ENCODE measurements at regions not wholly inside any gene's neighbourhood (a gene's known extent, or its start where the extent isn't known, plus 50 kb on each side); places are given as distances from the start of the nearest gene placed in this dataset.

DNA sequence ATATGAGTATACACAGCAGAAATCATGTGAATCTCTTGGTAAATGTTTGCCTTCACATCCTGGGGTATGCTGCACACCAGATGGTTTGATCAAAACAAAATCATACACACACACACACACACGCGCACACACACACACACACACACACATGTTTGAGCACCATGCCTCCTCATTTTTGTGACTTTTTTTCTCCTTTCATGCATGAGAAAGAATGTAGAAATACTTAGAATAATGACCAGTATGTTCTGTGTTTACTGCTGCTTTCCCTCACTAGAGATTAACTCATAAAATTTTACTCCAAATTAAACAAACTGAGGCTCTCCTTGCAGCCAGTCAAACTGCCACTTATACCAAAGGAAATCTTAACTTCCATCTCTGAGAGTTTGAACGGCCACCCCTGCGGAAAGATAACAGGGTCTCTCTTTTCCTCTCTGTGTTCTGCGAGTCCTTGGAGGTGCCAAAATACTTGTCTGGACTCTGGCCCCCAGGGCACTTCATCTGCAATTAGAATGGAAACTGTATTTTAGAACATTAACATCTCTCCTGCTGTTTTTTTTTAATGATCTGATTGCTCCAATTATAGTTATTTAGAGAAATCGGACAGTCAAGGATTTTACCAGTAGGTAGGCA is 320.8 kb upstream of the NFE2L3 start:
- peaks cover 32% of the 10 kb centered on the region for H3K27me3 ChIP-seq (ENCODE audit: insufficient read depth, low read length)
- CTCF ChIA-PET, result interaction anchor here (1.3 kb wide), 1 partner anchor 12 kb away, joined by 3 read pairs; no protein-coding TSS in a partner anchor
- TF ChIP-seq RAD21 (IDR thresholded peaks at IDR 0.05; ENCODE audit: low read depth) (no peak), SIN3A (IDR thresholded peaks at IDR 0.05; ENCODE audit: low read depth) (no peak), FOSL1 (IDR thresholded peaks at IDR 0.05; ENCODE audit: low read depth) (no peak), CEBPB (IDR thresholded peaks at IDR 0.05; ENCODE audit: low read depth) (no peak), SP1 (IDR thresholded peaks at IDR 0.05; ENCODE audit: low read depth) (no peak)
- TF ChIP-seq, protein P1, sequence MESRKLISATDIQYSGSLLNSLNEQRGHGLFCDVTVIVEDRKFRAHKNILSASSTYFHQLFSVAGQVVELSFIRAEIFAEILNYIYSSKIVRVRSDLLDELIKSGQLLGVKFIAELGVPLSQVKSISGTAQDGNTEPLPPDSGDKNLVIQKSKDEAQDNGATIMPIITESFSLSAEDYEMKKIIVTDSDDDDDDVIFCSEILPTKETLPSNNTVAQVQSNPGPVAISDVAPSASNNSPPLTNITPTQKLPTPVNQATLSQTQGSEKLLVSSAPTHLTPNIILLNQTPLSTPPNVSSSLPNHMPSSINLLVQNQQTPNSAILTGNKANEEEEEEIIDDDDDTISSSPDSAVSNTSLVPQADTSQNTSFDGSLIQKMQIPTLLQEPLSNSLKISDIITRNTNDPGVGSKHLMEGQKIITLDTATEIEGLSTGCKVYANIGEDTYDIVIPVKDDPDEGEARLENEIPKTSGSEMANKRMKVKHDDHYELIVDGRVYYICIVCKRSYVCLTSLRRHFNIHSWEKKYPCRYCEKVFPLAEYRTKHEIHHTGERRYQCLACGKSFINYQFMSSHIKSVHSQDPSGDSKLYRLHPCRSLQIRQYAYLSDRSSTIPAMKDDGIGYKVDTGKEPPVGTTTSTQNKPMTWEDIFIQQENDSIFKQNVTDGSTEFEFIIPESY (IDR thresholded peaks at IDR 0.05; ENCODE audit: extremely low read depth, insufficient replicate concordance, low read length), result no peak
- TF ChIP-seq, protein P2, sequence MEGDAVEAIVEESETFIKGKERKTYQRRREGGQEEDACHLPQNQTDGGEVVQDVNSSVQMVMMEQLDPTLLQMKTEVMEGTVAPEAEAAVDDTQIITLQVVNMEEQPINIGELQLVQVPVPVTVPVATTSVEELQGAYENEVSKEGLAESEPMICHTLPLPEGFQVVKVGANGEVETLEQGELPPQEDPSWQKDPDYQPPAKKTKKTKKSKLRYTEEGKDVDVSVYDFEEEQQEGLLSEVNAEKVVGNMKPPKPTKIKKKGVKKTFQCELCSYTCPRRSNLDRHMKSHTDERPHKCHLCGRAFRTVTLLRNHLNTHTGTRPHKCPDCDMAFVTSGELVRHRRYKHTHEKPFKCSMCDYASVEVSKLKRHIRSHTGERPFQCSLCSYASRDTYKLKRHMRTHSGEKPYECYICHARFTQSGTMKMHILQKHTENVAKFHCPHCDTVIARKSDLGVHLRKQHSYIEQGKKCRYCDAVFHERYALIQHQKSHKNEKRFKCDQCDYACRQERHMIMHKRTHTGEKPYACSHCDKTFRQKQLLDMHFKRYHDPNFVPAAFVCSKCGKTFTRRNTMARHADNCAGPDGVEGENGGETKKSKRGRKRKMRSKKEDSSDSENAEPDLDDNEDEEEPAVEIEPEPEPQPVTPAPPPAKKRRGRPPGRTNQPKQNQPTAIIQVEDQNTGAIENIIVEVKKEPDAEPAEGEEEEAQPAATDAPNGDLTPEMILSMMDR (IDR thresholded peaks at IDR 0.05 in 2 of 3, conservative IDR thresholded peaks at IDR 0.05 in 1 of 3; ENCODE audit: borderline replicate concordance in 1 of 3, insufficient read depth in 1 of 3, low read depth in 2 of 3, low read length in 2 of 3), result no peak
- no peaks in the 10 kb centered on the region for H3K9me3 ChIP-seq (ENCODE audit: control insufficient read depth in 1 of 2, insufficient read depth in 1 of 2, low read depth in 1 of 2, low read length in 2 of 2)
- ATAC-seq (no peak), DNase-seq (ENCODE audit: low read depth, low spot score) (no peak)
- intact Hi-C loops (cut with micrococcal nuclease), result no loop called here
- H4K20me1 ChIP-seq (ENCODE audit: insufficient read depth), result no peaks in the 10 kb centered on the region
- no peak overlapping the region for H3K27ac ChIP-seq (ENCODE audit: low read depth, low read length)
- no peak overlapping the region for H3K9ac ChIP-seq (ENCODE audit: low read length)
- no TSS peak for BruUV-seq (replicated peaks)
- POLR2A ChIA-PET, result no interaction called here
- RAD21 ChIA-PET (ENCODE audit: low non-redundant PET in 1 of 2, low total read pairs in 2 of 2, uncharacterized antibody in 2 of 2, unreplicated experiment in 2 of 2), result no interaction called here
- no peaks in the 10 kb centered on the region for H3K36me3 ChIP-seq (ENCODE audit: control insufficient read depth in 1 of 2, insufficient read depth in 2 of 2, low read length in 2 of 2)
- H3K4me2 ChIP-seq (ENCODE audit: low read length), result no peak overlapping the region
- H3K9me2 ChIP-seq (ENCODE audit: insufficient read depth), result no peaks in the 10 kb centered on the region
- no peaks in the 10 kb centered on the region for H3K4me1 ChIP-seq (ENCODE audit: control insufficient read depth in 1 of 2, insufficient read depth in 2 of 2, low read length in 2 of 2)
- no peak overlapping the region for H2AFZ ChIP-seq (ENCODE audit: low read depth, low read length, poor library complexity, severe bottlenecking)
- no peaks in the 10 kb centered on the region for H3K79me2 ChIP-seq (ENCODE audit: insufficient read depth, low read length)
- no peak overlapping the region for H3K4me3 ChIP-seq (replicated peaks in 1 of 2; ENCODE audit: low read depth in 1 of 2, low read length in 2 of 2)

All from HCT116 (cell line).